GM19397 (cell line): ENCODE measurements at regions not wholly inside any gene's neighbourhood (a gene's known extent, or its start where the extent isn't known, plus 50 kb on each side); places are given as distances from the start of the nearest gene placed in this dataset.

ENCODE experiments used
- ATAC-seq: cut with Tn5 transposase; IDR thresholded peaks from one replicate; pipeline ENCODE4 v1.9.1; 2021; ENCODE audit warnings: mild to moderate bottlenecking, moderate library complexity; ENCODE audit not compliant: unreplicated experiment

GRCh38 chr5:56558131-56558745 lies 257.1 kb upstream of the MAP3K1 start:
- ATAC-seq: no peak

DNA sequence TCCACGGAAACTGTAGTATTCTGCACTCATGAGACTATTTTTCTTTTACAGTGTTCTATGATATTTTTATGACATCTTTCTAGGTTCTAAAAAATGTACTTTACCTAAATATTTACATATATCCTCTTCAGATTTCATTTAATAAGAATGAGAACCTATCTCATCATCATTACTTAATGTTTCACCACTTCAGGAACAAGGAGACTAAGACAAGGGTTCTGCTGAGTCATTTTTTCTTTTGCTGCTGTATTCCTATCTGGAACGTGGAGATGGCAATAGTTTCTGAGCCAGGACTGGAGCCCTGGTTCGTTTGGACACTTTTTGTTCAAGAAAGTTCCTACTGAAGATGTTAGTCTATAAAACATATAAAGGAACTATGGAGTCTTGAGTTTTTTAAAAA lies 258.2 kb upstream of the MAP3K1 start:
- no peak for ATAC-seq

- ATAC-seq: no peak
Observed at GRCh38 chr5:56552612-56553268, 262.6 kb upstream of the MAP3K1 start.

DNA sequence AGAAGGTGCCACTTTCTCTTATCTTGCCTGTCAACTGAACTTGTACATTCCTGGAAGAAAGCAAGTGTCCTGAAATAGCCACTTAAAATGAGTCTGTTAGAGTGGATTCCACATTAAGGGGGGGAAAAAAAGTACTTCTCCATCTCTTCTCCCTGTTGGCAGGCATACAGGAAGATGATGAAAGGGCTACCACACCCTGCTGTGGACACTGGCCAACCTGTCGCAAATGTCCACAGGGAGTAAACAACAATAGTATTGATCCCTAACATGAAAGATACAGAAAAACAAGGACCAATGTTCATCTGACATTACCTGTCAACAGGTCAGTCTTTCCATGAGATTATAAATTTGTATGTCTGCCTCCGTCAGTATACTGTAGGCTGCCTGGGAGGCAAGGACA lies 265.1 kb upstream of the MAP3K1 start:
- ATAC-seq: no peak

DNA sequence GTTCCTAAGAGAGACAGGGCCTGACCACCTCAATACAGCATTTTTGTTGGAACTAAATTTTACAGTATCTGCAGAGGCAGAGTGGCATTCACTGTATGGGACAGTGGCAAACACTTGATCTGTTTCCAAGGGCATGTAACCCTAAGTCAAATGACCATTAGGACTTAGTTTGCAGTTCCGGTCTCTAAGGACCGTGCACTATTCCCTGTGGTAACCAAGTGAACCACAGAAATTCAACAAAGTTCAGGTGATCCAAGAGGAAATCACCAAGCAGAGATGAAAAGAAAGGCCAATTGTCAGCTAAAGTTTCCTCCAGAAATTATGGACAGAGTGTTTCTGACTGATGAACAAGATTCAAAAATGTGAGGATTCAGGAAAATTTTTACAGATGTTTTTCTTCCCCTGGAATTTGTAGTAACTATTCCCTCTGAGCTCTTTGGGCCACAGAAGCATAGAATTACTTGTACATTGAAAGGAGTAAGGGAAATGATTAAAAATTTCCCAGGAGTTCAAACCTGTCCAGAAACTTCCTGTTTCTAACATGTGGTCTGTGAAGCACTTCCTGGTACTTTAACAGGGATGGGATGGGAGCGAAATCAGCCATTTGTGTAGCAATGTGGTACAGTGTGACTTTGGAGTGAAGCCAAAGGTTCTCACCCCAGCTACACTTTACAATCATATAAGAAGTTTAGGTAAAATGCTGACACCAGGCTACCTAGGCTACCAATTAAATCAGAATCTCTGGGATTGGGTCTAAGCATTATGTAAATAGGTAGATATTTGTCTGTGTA lies 266.1 kb upstream of the MAP3K1 start:
- ATAC-seq: no peak

- ATAC-seq: no peak
Observed at GRCh38 chr5:56545016-56545415, 270.3 kb upstream of the MAP3K1 start.

DNA sequence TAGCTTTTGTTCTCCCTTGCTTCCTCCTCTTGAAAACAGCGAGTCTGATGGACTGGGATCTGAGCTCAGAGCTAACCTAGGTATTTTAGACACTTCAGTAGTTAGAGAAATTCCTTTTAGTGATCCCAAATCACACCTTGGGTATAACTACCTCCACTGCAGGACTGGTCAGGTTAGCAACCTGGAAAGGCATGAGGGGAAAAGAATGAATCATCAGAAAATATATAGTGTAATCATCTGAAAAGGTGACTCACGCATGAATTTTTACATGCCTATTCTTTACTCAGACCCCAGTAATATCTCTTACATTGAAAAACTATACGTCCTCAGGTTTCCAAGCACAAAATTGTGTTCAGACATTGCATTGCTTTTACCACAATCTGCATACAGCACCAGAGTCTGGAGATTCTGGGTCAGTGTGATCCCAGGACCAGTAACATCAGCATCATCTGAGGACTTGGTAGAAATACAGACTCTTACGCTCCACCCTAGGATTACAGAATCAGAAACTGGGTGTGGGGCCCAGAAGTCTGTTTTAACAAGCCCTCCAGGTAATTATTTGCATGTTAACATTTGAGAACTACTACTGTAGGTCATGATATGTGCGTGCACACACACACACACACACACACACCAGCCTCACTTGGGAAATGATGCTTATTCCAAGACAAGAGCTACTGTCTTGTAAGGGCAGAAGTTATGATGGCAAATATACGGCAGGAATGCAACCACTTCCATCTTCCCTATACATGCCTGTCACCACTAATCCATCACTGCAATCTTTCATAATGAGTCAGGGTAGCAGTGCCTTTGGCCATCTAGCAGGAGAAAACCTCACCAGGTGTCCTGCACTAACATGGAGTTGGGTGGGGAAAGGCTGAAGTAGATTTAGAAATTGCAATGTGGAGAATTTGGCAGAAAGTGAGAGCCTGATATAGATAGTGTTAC lies 271.6 kb upstream of the MAP3K1 start:
- no peak for ATAC-seq

DNA sequence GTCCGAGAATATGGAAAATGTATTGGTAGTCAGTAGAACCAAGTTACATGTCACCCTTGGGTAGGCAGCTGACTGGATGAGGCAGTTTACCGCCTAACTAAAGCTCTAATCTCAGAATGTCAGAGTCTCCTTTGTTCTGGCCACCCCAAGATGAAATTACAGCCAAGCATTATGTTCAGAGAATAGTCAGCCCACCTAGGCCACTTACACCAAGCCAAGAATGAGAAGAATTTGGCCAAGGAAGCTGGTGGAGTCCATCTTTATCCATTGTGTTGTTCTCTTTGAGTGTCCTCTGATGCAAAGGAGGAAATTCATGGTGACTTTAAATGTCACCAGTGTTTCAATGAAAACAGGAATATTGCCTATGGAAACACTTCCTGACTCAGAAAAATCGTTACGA lies 275.1 kb upstream of the MAP3K1 start:
- no peak for ATAC-seq

GRCh38 chr5:56538580-56538979 lies 276.8 kb upstream of the MAP3K1 start:
- ATAC-seq: no peak

GRCh38 chr5:56535347-56535746 lies 280.0 kb upstream of the MAP3K1 start:
- ATAC-seq: no peak

GRCh38 chr5:56534102-56534829 lies 281.1 kb upstream of the MAP3K1 start:
- no peak for ATAC-seq

DNA sequence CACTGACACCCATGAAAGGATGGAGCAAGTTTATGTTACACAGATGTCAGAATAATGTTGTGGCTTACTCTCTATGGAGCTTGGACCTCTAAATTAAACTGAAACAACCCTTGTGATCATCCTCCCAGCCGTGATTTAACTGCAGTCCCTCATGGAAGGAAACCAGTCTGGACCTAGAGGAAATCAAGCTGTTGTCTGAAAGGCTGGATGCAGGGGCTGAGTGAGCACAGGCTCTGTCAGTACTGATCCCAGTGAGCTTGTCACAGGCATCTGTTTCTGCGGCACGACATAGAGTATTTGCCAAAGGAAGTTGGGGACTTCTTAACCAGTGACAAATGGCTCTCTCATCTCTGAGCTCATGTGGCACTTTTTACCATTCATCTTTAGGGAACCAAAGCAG lies 282.9 kb upstream of the MAP3K1 start:
- no peak for ATAC-seq

DNA sequence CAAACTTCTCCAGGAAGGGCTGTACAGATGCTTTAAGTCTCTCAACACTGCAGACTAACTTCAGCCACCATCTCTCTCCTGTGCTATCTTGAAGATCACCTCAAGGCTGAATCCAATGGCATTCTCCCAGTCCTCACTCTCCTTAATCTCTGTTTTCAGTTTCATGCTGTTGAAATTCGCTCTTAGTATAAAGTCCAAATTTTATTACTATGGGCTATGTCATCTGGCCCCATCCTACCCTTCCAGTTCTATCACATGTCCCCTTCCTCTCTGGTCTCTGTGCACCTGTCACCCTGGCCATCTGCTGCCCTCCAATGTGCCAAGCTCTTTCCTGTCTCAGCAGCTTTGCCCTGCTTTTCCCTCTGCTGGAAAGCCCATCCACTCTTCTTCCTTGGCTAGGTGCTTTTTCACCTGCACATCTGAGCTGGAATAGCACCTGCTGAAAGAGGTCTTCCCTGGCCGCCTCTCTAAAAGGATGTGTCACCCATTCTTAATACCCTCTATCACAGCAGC lies 284.7 kb upstream of the MAP3K1 start:
- no peak for ATAC-seq

- no peak for ATAC-seq
Observed at GRCh38 chr5:56529666-56530430, 285.5 kb upstream of the MAP3K1 start.

- no peak for ATAC-seq
Observed at GRCh38 chr5:56527174-56527573, 288.2 kb upstream of the MAP3K1 start.

GRCh38 chr5:56525113-56525512 lies 290.2 kb upstream of the MAP3K1 start:
- no peak for ATAC-seq

DNA sequence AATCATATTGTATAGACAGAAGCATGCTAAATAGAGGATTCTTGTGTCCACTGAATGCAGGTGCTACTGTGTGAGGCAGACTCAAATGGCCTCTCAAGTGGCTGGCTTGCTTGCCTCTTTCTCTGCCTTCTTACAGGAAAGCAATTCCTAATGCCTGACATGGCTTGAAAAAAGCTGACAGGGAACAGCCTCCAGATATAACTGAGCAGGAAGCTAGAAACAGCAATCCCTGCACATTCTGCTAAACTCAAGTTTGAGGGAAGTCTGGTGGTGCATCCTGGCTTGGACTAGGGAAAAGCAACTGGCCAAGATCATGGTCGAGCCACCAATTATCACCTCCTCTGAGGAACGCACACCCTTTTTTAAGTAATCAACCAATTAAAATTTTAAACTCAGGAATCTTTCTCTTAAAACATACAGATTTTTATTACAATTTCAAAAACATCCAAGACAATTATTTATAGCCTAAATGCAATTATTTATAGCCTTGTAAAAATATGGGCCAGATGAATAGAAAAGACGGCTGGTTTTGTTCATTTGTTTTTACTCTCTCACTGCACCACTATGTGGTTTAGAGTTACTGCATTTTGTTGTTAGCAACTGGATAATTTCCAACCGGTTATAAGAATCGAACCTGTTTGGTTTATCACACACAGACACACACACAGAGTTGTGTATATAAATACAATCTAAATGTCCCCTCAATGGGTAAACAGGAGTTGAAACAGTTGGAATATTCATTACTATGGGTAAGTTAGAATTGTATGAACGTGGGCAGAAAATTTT lies 290.9 kb upstream of the ANKRD55 start:
- ATAC-seq: no peak

DNA sequence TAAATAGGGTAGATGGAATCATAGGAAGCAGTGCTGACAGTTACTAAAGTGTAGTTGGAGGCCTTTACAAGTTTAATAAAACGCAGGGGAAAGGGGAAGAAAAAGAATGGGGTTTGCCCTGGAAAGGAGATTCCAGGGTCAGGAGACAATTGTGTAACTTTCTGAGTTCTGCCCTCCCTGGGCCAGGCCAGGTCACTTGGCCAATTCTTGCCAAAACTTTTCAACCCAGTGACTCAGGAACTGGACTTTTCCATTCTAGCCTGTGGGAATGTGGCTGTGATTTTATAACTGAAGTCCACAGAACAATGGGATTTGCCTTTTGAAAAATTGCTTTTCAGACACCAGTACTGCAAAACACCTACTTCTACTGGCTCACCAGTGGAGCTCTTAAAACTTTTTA lies 289.8 kb upstream of the ANKRD55 start:
- ATAC-seq: no peak

DNA sequence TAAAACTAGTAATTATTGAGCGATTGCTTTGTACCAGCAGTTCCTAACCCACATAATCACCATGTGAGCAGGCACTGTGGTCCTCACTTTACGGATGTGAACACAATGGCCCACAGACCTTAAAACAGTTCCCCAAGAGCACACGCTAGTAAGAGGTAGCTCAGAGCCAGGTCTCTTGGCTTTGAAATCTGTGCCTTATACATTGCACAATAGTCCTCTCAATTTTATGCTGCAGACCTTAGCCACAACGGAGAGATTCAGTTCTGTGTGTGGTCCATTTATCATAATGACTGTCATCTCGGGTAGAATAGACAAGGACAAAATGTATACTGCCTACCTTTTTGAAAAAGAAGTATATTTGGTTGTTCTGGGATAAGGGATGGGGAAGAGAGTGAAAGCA lies 289.0 kb upstream of the ANKRD55 start:
- no peak for ATAC-seq
